ENCODE measurements at regions not wholly inside any gene's neighbourhood (a gene's known extent, or its start where the extent isn't known, plus 50 kb on each side); places are given as distances from the start of the nearest gene placed in this dataset.

DNA sequence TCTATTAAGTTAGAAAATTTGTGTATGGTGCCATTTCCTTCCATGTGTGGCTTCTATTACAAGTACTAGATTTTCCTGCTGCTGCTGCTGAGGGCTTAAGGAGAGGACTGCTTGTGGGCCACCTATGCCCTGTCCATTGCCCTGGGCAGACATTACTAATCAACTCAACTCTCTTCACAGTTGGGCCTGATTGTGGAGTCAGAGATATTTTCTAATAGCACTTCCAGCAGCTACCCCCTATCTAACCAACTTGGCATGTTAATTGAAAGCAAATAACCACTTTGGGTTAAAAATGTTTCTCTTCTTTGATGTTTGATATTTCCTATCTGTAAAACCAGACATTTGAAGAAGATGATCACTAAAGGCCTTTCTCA is 242.0 kb downstream of the EDEM1 start:
- no peak for DNase-seq

DNA sequence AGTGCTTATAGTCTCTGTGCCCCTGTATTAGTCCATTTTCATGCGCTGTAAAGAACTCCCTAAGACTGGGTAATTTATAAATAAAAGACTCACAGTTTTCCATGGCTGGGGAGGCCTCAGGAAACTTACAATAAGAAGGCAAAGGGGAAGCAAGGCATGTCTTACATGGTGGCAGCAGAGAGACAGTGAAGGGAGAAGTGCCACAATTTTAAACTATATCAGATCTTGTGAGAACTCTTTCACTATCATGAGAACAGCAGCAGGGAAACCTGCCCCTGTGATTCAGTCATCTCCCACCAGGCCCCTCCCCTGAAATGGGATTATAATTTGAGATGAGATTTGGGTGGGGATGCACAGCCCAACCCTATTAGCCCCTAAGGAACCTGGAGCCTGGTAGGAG is 243.2 kb downstream of the EDEM1 start:
- no peak for DNase-seq

DNA sequence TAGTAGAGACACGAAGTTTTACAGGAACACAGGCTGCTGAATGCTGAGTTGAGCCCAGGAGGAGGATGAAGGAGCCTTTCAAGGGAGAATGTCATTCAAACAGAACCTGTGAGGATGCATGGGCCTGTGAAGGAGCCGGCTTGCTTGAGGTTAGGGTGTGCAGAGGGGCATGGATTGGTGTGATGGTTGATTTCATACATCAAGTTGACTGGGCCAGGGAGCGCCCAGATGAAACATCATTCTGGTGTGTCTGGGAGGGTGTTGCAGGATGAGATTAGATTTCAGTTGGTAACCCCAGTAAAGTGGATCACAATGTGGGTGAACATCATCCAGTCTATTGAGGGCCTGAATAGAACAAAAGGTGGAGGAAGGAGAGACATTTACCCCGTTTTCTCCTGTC is 243.6 kb downstream of the EDEM1 start:
- no peak for DNase-seq

DNA sequence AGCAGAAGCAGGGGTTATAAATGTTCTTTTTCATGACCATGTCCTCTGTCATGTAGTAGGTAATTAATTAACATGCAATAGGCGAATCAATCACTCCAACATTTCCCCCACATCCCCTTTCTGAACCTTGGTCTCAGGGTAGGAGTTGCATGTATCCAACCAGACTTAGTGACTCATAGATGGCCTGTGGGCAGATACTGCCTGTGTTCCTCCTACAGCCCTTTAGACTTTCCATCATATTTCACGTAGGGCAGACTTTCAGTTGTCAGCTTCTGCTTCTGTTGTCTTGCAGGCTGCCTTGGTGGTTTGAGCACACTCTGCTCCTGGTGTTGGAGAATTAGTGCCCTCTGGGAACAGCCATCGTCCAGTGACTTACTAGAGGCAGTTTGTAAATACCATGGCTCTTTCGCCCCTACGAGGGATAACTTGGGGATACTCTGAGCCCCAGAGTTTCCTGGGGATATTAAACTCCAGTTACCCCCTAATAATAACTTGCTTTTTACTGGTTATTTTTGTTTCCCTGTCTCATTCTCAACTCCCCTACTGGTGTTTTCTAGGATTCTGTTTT is 244.4 kb downstream of the EDEM1 start:
- no peak for DNase-seq

DNA sequence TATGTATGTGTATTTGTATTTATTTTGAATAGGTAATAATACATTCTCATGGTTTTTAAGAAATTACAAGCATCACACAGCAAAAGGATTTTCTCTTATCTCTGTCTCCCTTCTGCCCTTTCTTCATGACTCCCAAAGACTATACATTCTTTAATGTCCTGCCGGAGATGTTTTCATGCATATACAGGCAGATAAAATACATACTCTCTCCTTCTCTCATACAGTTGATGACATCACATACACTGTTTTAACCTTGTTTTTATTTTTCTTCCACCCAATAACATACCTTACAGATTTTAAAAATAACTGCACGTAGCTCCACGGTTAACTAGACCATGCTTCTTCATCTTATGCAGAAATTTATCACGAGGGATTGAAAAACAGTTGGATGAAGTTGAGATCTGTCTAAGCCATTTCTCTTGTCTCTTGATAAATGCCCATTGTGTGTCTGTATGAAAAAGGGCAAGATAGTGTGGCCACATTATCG is 249.8 kb downstream of the EDEM1 start:
- no peak for DNase-seq

DNA sequence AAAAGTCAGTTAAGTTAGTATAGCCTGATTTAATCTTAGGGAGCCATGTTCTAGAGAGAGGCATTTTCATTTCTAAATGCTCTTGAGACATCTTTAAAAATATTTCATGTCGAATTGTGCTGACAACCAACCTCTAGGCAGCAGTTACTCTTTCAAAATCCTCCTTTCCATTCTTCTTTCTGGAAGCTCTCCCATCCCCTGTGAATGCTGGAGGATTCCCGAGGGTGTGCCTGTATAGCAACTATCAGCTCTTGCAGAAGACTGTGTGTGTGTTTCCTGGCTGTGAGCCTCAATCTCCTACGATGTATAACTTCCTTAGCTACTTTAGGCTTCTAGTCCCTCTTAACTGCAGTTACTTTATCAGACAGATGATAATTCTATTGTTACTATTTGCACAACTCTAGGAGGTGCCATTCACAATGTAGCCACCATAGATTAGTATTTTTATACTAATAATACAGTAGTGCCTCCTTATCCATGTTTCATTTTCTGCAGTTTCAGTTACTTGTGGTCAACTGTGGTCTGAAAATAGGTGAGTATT is 250.3 kb downstream of the EDEM1 start:
- no peak for DNase-seq

DNA sequence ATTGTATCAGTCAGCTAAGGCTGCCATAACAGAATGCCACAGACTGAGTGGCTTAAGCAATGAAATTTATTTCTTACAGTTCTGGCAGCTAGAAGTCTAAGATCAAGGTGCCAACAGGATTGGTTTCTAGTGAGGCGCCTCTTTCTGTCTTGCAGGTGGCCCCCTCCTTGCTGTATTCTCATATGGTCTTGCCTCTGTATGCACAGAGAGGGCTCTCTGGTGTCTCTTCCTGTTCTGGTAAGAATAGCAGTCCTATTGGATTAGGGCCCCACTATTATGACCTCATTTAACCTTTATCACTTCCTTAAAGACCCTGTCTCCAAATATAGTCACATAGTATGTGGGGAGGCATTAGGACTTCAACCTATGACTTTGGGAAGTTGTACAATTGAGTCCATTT is 253.9 kb downstream of the EDEM1 start:
- no peak for DNase-seq

DNA sequence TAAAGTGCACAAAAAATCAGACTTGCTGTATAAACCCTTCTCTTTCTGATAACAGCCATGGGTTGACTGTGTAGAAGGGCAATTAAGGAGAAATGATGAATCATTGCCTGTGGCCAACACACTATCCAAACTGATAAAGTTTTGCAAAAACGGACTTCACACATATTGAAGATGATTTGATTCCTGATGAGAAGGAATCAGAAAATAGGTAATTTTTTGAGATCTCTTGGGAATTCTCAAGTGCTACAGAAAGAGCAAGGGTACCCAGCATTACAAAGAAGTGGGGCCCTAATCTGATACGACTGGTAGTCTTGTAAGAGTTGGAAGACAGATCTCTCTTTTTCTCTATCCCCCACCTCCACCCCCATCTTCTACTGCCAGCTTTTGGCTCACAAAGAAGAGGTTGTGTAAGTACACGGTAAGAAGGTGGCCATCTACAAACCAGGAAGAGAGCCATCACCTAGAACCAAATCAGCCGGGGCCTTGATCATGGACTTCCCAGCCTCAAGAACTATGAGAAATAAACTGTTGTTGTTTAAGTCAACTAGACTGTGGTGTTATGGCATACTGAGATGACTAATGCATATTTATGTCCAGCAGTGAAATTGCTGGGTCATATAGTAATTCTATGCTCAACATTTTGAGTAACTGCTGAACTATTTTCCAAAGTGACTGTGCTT is 254.7 kb downstream of the EDEM1 start:
- no peak for DNase-seq

DNA sequence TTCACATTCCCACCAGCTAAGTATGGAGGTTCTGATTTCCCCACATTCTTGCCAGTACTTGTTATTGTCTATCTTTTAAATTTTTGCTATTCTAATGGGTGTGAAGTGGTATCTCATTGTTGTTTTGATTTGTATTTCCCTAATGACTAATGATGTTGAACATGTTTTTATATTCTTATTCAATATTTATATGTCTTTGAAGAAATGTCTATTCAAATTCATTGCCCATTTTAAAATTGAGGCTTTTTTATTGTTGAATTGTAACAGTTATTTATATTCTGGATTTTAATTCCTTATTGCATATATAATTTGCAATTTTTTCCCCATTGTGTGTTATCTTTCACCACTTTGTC is 255.3 kb downstream of the EDEM1 start:
- DNase-seq: no peak

DNA sequence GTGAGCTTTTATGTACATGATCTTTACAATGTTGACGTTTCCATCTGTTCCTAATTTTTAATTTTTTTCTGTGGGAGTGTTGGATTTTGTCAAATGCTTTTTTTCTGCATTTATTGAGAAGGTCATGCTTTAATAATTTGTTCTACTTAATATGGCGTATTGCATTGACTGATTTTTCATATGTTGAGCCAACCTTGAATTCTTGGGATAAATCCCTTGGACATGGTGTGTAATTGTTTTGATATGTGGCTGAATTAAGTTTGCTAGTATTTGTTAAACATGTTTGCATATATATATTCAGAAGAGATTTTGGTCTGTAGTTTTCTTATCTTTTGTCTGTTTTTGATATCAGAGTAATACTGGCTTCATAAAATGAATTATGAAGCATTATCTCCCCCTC is 256.7 kb downstream of the EDEM1 start:
- no peak for DNase-seq

DNA sequence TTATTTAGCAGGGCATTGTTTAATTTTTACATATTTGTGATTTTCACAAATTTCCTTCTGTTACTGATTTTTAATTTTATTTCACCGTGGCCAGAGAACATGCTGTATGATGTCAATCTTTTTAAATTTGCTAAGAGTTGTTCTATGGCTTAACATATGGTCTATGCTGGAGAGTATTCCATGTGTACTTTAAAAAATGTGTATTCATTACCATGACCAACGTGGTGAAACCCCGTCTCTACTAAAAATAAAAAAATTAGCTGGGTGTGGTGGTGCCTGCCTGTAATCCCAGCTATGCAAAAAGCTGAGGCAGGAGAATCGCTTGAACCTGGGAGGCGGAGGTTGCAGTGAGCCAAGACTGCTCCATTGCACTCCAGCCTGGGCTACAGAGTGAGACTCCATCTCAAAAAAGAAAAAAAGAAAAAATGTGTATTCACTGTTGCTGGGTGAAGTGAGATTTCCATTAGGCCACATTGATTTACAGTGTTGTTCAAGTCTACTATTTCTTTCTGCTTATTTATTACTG is 258.2 kb downstream of the EDEM1 start:
- no peak for DNase-seq

DNA sequence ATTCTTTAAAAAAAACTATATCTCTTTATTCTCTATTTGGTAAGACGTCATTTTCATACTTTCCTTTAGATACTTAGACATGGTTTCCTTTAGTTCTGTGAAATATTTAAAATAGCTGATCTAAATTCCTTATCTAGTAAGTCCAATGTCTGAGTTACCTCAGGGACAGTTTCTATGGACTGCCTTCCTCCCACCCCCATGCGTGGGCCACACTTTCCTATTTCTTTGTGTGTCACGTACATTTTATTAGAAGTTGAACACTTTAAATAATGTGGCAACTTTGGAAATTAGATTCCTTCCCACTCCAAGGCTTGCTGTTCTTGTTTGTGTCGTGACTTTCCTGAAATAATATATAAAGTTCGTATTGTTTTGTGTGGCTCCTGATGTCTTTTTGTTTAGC is 260.7 kb downstream of the EDEM1 start:
- DNase-seq: no peak

DNA sequence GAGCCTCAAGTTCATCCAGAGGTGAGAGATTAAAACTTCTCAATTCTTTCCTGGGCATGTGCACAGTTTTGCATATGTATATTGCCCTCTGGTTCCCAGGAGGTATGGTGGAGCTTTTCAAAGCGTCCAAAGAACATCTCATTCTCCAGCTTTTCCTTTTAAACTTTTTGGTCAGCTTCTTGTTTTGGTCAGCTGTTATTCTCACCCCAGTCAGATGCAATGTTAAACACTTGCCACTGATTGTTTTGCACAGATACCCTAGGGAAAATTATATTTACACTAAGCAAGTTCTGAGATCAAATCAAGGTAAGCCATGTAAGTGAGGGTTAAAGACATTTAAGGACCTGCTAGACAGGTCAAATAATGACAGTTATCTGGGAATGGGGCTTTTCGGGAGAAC is 261.3 kb downstream of the EDEM1 start:
- no peak for DNase-seq

DNA sequence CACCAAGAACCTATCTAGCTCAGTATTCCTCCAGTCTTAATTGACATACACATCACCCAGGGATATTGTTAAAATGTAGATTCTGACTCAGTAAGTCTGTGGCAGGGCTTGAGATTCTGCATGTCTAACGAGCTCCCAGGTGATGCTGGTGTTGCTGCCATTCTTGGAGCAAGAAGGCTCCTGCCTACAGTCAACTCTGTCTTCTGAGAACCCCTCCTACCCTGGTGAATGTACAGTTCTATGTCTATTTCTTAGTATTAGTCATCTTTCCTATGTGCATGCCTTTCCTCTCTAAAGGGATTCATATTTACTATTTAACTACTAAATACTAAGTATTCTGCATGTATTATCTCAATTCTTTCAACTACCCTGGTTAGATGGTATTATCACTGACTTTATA is 268.7 kb downstream of the EDEM1 start:
- no peak for DNase-seq

DNA sequence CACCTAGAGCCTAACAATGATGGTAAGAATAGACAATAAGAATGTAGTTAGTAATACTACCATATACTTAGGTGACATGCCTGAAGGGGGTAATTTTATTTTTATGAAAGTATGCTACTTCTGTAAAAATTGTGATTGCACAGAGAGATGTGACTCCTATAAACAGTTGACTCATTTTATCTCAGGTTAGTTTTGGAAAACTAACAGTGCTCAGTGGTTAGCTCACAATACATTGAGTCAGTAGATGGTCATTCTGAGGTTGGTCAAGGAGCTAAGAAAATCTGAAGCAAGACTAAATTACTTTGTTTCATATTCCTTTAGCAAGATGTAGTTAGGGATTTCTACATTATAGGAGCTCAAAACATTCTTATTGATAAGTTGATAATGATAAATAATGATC is 271.0 kb downstream of the EDEM1 start:
- DNase-seq: no peak

DNA sequence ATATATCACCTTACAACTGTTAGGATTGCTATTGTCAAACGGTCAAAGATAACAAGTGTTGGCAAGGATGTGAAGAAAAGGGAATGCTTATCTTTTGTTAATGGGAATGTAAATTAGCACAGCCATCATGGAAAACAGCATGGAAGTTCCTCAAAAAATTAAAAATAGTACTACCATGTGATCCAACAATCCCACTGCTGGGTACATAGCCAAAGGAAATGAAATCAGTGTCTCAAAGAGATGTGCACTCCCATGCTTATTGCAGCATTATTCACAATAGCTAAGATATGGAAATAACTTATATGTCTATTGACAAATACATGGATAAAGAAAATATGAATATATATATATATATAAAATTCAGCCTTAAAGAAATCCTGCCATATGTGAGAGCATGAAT is 274.6 kb downstream of the EDEM1 start:
- DNase-seq: no peak

DNA sequence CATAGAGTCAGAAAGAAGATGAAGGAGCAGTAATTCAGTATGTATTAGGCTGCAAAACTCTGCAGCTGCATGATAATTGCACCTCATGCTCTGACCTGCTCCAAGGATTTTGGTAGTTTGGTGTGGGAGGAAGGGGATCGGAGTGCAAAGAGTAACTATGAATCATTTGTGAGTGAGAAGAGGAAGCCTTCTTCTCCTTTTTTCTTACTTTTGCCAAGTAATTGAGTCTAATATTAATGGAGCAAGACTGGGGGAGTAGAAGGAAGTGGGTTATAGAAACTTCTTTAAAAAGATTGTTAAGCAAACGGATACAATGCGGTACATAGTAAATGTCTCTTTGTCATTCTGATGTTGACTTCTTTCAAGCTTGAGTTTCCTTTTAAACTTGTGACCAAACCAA is 276.5 kb downstream of the EDEM1 start:
- DNase-seq: no peak

DNA sequence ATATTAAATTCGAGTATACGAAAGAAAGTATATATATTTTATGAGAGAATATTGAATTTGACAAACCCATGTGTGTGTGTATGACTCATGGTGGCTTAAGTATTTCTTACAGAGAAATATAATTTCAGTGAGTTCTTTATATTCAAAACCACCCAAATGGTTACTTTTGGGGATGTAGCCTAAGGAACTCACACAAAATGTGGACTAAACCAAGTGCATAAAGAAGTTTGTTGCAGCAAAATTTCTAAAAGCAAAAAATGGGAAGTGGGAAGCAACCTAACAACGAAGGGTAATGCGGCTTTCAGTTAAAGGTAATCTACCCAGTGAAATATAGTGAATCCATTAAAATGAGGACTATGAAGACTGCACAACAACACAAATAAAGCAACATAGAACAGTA is 277.1 kb downstream of the EDEM1 start:
- no peak for DNase-seq

DNA sequence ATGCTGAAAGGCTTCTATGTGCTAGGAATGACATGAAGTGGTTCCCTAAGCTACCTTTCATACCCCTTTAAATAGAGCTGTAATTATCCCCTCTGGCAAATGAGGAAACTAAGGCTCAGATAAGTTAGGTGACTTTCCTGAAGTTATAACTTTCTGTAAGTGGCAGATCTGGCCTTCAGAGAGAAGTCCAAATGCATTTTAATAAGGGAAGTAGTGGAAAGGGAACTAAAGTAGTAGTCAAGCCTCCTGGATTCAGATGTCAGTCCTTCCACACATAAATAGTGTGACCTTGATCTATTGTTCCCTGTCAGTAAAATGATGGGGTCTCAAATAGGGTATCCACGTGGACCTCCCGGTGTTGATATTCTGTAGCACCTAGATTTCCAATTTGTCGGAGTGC is 277.7 kb downstream of the EDEM1 start:
- no peak for DNase-seq

DNA sequence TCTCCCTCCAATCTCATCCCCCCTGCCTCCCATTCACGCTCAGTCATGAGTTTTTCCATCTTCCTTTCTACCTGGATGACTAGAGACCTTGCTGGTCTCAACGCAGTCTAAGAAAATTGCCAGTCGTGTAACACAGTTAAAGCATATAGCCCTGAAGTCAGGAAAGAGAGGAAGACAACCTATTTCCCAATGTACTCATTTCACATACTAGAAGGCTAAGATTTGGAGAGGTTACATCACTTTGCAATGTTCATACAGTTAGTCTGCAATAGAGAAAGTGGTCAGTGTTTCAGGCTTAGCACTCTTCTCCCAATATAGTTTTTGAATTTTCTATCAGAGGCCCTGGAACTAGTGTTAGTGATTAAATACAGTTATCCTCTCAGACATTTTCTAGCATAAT is 278.6 kb downstream of the EDEM1 start:
- DNase-seq: no peak

DNA sequence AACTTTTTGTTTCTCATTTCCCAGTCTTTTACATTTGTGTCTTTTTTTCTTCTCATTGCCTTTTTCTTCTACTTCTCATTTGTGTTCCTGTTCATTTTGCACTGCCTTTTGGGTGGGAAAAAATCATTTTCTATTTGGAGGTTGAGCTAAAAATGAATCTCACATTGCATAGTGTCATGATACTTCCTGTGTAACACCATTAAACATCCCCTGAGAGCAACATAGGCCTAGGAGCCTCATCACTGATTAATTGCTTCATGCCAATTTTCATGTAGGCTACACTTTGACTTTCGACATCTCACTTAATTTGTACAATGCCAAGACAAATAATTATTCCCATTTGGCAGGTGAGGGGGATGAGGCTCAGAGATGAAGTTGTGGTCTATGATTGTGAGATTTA is 279.2 kb downstream of the EDEM1 start:
- no peak for DNase-seq

DNA sequence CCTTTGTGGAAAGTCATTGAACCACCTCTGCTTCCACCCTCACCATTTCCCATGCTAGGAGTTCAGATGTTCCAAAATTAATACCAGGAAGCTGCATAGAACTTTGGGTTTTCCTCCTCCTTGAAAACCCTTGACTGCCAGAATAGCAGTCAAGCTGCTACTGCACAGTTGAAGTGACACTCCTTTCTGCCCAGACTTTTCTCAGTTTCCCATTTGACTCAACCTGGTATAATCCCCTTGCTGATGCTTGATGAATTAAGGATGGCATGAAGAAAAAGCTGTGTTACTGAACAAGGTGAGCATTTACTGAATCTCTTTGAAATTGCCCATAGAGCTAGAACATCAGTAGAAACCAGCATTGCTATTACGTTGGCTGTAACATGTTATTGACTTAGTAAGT is 286.0 kb downstream of the EDEM1 start:
- DNase-seq: no peak

DNA sequence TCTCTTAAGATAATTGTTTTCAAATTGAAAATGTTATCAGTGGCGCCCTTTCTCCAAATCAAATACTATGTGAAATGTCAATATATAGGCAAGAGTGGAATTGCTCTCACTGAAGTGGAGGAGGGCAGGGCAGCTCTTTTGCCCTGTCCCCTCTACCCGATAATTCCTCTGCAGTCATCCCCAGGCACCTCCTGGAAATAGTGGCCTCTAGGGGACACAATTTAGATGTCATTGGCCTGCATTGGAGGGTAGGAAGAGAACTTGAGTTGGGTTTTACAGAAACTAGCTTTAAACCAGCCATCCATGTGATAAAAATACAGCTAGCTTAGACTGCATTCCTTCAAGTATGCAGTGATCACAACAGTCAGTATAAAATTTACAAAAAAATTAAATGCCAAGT is 288.9 kb downstream of the EDEM1 start:
- DNase-seq: no peak

DNA sequence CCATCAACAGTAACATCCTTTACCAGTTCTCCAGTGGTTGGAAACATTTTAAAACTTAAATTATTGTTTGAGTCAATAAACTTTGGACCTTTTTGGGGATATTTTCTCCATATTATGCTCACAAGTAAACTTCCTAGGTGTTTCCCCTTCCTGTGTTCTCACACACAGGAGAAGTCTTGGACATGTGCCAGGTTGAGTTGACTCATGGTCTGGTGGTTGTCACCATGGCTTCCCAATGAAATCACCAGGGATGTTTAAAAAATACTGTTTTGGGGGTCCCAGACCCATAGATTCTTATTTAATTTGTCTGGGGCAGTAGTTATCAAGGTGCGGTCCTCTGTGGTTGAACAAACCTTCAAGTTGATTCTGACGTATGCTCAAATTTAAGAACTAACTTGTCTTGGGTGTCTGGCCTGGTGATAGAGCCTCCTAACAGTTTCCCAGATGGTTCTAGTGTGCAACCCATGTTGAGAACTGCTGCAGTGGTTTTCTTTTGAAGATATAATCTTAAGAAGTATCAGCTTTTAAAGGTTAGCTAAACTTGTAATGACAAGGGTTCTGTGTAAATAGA is 291.8 kb downstream of the EDEM1 start:
- DNase-seq: no peak

DNA sequence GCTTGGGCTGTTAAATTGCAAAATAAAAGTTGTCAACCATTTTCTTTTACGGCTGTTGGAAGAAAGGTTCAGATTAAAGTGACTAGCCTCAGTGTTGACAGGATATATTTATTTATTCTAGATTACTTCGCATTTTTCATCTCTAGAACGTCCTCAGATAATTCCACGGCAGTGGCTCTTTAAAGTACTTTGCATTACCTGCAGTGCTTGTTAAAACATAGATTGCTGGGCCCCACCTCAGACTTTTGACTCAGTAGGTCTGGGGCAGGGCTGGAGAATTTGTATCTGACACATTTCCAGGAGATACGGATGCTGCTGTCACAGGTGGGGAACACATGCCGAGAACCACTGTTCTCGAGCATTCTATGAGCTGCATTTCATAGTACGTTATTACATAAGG is 292.7 kb downstream of the EDEM1 start:
- no peak for DNase-seq
